Stomach (tissue), 8 donors: ENCODE measurements at regions not wholly inside any gene's neighbourhood (a gene's known extent, or its start where the extent isn't known, plus 50 kb on each side); places are given as distances from the start of the nearest gene placed in this dataset.
"Not testable (repeated sequence)": the region's sequence is repeated elsewhere in the genome, so short reads cannot be mapped to it uniquely, and the experiment has no call there.

Experiments
- DNase-seq, 2 donors: peaks; one replicate each; pipeline versions ENCODE4 v3.0.0 to v3.0.0-alpha.2; 2013 to 2019
- H3K27ac ChIP-seq, 5 donors: fragments of 200-600 bp in 4 of 5; sonication (generic) in 4 of 5; one replicate each; pipeline ENCODE4 v1.5.1; 2013 to 2019; ENCODE audit warnings: mild to moderate bottlenecking in 1 of 5, moderate library complexity in 1 of 5
- H3K27me3 ChIP-seq, 3 donors: fragments of 200-600 bp; sonication (generic); one replicate each; pipeline ENCODE4 v1.5.1; 2017 to 2019; ENCODE audit warnings: mixed run types in 1 of 3
- H3K36me3 ChIP-seq, 4 donors: fragments of 200-600 bp; sonication (generic); 1 replicate in 3 of 4; 2 replicates in 1 of 4; pipeline ENCODE4 v1.5.1; 2016 to 2019
- H3K4me1 ChIP-seq, 4 donors: fragments of 200-600 bp; sonication (generic); one replicate each; pipeline ENCODE4 v1.5.1; 2016 to 2019
- H3K4me3 ChIP-seq, 4 donors: fragments of 200-600 bp; sonication (generic) in 3 of 4; one replicate each; pipeline ENCODE4 v1.5.1; 2016 to 2019; ENCODE audit warnings: mild to moderate bottlenecking in 1 of 4
- H3K9me3 ChIP-seq, 4 donors: fragments of 200-600 bp; sonication (generic); one replicate each; pipeline ENCODE4 v1.5.1; 2016 to 2019
- WGBS, 5 donors: extraction: QIAGEN DNeasy Blood & Tissue Kit in 3 of 5; methylation state at CpG; one replicate each; pipeline versions ENCODE4 v1.1.5 to v1.1.7; 2013 to 2018; 5-methylcytosine and 5-hydroxymethylcytosine counted together
- intact Hi-C: fragments of 100-400 bp; cut with DNase I; formaldehyde crosslinking; loops from one replicate; pipeline ENCODE4 v1.15.1; 2023; ENCODE audit warnings: low total_unique reads
- donor health status: healthy with polysubstance abuse.
- donor health status: Bipolar disorder and iron deficiency.
- donor health status: healthy.

DNA sequence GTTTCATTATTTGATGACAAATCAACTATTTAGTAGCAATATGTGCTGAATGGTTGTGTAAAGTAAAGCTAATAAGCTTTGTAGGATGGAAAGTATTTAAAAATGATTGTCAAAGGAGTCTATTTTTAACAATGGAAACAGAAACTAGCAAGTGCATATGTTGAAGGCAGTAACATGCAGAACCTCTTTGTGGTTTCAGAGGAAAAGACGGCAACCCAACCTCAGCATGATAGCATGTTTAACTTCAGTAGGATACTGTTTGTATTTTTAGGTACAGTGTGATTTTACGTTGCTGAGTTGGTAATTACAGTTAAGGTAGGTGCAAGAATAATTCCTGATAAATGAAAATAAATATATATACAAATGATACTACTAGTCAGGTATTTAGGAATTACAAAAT lies 545.4 kb downstream of the CDY1 start:
- WGBS, 5 donors, result no CpG with 5 or more reads among the region's 2 CpGs

DNA sequence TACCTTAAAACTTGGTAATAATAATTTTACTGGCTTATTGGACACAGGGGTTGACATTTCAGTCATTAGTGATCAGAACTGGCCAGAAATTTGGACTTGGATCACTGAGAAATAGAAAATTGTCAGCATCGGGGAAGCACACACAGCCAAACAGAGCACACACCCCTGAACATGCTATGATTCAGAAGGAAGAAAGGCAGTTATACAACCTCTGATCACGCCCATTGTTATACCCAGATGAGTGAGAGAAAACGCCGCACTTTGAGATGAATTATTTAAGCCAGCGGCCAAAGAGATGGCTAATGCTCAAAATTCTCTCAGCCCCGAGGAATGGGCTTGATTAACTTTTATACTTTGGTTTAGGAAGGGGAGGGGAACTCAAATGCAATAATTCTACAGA lies 557.4 kb downstream of the CDY1 start:
- H3K4me1 ChIP-seq, H3K27me3 ChIP-seq, H3K36me3 ChIP-seq, H3K27ac ChIP-seq, H3K9me3 ChIP-seq, DNase-seq, intact Hi-C loops, H3K4me3 ChIP-seq: not testable (repeated sequence)
- no CpG with 5 or more reads among the region's 6 CpGs for WGBS, 5 donors

More for the DNA sequence above, 545.4 kb downstream of the CDY1 start:
- H3K27ac ChIP-seq, H3K4me1 ChIP-seq, H3K36me3 ChIP-seq, H3K27me3 ChIP-seq, DNase-seq, intact Hi-C loops, H3K9me3 ChIP-seq, H3K4me3 ChIP-seq: not testable (repeated sequence)

GRCh38 chrY:26224974-26225373 lies 603.1 kb downstream of the CDY1 start:
- H3K4me1 ChIP-seq, H3K4me3 ChIP-seq, intact Hi-C loops, DNase-seq, H3K36me3 ChIP-seq, H3K9me3 ChIP-seq, H3K27me3 ChIP-seq, H3K27ac ChIP-seq: not testable (repeated sequence)
- WGBS, 5 donors, result no CpG with 5 or more reads among the region's 1 CpG

- H3K27me3 ChIP-seq, DNase-seq, H3K27ac ChIP-seq, H3K9me3 ChIP-seq, H3K4me1 ChIP-seq, H3K36me3 ChIP-seq, intact Hi-C loops, H3K4me3 ChIP-seq: not testable (repeated sequence)
- WGBS, 5 donors, result no CpG with 5 or more reads among the region's 1 CpG
Measured at GRCh38 chrY:26225468-26225867, 603.6 kb downstream of the CDY1 start.

GRCh38 chrY:26240944-26241343 lies 619.0 kb downstream of the CDY1 start:
- H3K36me3 ChIP-seq, H3K4me3 ChIP-seq, DNase-seq, H3K27ac ChIP-seq, H3K9me3 ChIP-seq, intact Hi-C loops, H3K4me1 ChIP-seq, H3K27me3 ChIP-seq: not testable (repeated sequence)
- WGBS, 5 donors, result no CpG with 5 or more reads among the region's 5 CpGs

- not testable (repeated sequence) for H3K9me3 ChIP-seq, DNase-seq
Measured at GRCh38 chrY:26254262-26254661, 632.3 kb downstream of the CDY1 start.

GRCh38 chrY:26265449-26265848 lies 643.5 kb downstream of the CDY1 start:
- H3K9me3 ChIP-seq, intact Hi-C loops: not testable (repeated sequence)
- no CpG with 5 or more reads among the region's 3 CpGs for WGBS, 5 donors

More at GRCh38 chrY:26254262-26254661, 632.3 kb downstream of the CDY1 start:
- H3K36me3 ChIP-seq, H3K27me3 ChIP-seq, H3K4me1 ChIP-seq, H3K4me3 ChIP-seq, H3K27ac ChIP-seq, intact Hi-C loops: not testable (repeated sequence)

GRCh38 chrY:26268421-26268820 lies 646.5 kb downstream of the CDY1 start:
- H3K36me3 ChIP-seq, DNase-seq, H3K9me3 ChIP-seq, H3K27me3 ChIP-seq, H3K4me3 ChIP-seq, H3K4me1 ChIP-seq, intact Hi-C loops, H3K27ac ChIP-seq: not testable (repeated sequence)
- no CpG with 5 or more reads among the region's 3 CpGs for WGBS, 5 donors

More at GRCh38 chrY:26265449-26265848, 643.5 kb downstream of the CDY1 start:
- not testable (repeated sequence) for H3K27me3 ChIP-seq, H3K4me3 ChIP-seq, H3K4me1 ChIP-seq, DNase-seq, H3K36me3 ChIP-seq, H3K27ac ChIP-seq

DNA sequence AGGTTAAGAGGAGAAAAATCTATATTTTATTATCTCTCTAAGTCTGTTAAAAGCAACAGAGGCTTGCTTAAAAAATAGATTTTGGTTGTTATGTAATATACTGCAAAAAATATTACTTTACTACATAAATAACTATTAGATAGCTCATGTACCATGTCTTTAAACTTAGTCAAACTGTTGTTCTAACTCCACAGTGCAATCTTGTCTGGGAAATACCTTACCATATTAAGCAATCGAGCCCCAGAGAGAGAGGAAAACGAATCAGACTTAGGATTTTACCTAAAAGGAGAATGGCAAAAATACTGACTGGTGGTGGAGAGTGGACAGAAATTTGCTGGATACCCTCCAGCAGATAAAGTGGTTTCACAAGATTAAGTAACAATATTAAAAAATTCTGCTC lies 647.0 kb downstream of the CDY1 start:
- H3K27ac ChIP-seq, H3K27me3 ChIP-seq, H3K9me3 ChIP-seq, intact Hi-C loops, H3K36me3 ChIP-seq, H3K4me3 ChIP-seq, H3K4me1 ChIP-seq, DNase-seq: not testable (repeated sequence)
- WGBS, 5 donors, result no CpG with 5 or more reads among the region's 2 CpGs

- H3K9me3 ChIP-seq, H3K27ac ChIP-seq, H3K4me1 ChIP-seq, H3K4me3 ChIP-seq, H3K27me3 ChIP-seq, H3K36me3 ChIP-seq, intact Hi-C loops, DNase-seq: not testable (repeated sequence)
- WGBS, 5 donors, result no CpG with 5 or more reads among the region's 2 CpGs
Measured at GRCh38 chrY:26273089-26273488, 651.2 kb downstream of the CDY1 start.

DNA sequence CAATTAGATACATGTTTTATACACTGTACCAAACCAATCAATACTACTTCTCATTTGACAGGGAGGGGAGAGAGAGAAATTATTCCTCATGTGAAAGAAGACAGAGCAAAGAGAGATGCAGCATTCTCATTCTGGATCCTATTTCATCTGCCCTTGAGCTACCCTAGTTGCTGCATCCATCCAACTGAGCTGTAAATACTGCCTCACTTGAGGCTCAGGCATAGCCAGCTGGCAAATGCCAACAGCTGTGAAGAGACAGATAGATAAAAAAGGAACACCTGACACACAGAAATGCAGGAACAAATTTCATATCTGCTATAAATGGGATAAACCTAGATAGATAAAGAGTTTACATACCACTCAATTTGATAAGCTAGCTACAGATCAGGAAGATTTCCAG lies 684.1 kb downstream of the CDY1 start:
- H3K27ac ChIP-seq, intact Hi-C loops, DNase-seq, H3K4me3 ChIP-seq, H3K36me3 ChIP-seq, H3K27me3 ChIP-seq, H3K4me1 ChIP-seq, H3K9me3 ChIP-seq: not testable (repeated sequence)

DNA sequence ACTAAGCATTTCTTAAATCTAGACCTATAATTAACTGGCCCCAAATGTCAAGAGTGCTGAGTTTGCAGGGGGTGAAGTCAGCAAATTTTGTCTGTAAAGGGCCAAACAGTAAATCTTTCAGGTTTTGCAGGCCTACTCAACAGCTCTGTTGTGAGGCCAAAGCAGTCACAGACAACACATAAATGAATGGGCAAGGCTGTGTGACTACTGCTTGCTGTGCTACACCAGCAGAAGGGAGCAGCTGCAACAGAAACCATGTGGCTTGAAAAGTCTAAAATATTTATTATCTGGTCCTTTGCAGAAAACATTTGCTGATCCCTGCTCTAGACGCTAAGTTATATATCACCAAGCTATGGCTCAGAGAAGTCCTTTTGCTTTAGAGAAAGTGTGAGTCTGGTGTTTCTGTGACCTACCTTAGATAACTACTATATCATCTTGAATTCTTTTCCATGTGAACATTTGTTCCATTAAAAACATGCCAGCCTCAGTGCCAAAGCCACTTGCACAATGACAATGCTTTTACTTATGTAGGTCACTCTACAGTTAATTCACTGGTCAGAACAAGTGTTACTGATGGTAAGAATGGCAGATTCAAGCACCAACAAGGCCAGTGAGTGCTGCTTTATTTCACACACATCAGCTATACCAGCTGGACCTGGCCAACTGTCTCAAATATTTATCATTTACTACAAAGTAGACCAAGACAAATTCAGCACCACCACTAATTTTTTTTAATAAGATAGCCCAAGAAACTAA lies 684.9 kb downstream of the CDY1 start:
- DNase-seq, H3K36me3 ChIP-seq, H3K27ac ChIP-seq, H3K27me3 ChIP-seq, intact Hi-C loops, H3K9me3 ChIP-seq, H3K4me3 ChIP-seq, H3K4me1 ChIP-seq: not testable (repeated sequence)
- WGBS, 5 donors, result no CpG with 5 or more reads among the region's 1 CpG

- H3K27ac ChIP-seq, H3K9me3 ChIP-seq, H3K36me3 ChIP-seq, H3K4me1 ChIP-seq, DNase-seq, H3K27me3 ChIP-seq, intact Hi-C loops, H3K4me3 ChIP-seq: not testable (repeated sequence)
Measured at GRCh38 chrY:26308308-26308707, 686.4 kb downstream of the CDY1 start.
